ENCODE measurements at regions not wholly inside any gene's neighbourhood (a gene's known extent, or its start where the extent isn't known, plus 50 kb on each side); places are given as distances from the start of the nearest gene placed in this dataset.
"Not testable (repeated sequence)": the region's sequence is repeated elsewhere in the genome, so short reads cannot be mapped to it uniquely, and the experiment has no call there.

- DNase-seq (ENCODE audit: extremely low read depth, low read depth) = no peak
These were observed 465.2 kb downstream of the AJAP1 start for GRCh38 chr1:5119366-5120234.

GRCh38 chr1:5118771-5119170 is 464.4 kb downstream of the AJAP1 start:
- not testable (repeated sequence) for DNase-seq (ENCODE audit: extremely low read depth, low read depth)

- DNase-seq (ENCODE audit: extremely low read depth, low read depth) = not testable (repeated sequence)
These were observed 463.9 kb downstream of the AJAP1 start for GRCh38 chr1:5118292-5118691.

GRCh38 chr1:5111581-5111980 is 457.2 kb downstream of the AJAP1 start:
- no peak for DNase-seq (ENCODE audit: extremely low read depth, low read depth)

- DNase-seq (ENCODE audit: extremely low read depth, low read depth) = no peak
These were observed 456.1 kb downstream of the AJAP1 start for GRCh38 chr1:5110508-5110907.

GRCh38 chr1:5109633-5110032 is 455.2 kb downstream of the AJAP1 start:
- DNase-seq (ENCODE audit: extremely low read depth, low read depth) = no peak

GRCh38 chr1:5108740-5109139 is 454.3 kb downstream of the AJAP1 start:
- DNase-seq (ENCODE audit: extremely low read depth, low read depth) = no peak

- DNase-seq (ENCODE audit: extremely low read depth, low read depth) = no peak
These were observed 451.3 kb downstream of the AJAP1 start for GRCh38 chr1:5105744-5106143.

GRCh38 chr1:5099558-5099957 is 445.1 kb downstream of the AJAP1 start:
- DNase-seq (ENCODE audit: extremely low read depth, low read depth) = no peak

GRCh38 chr1:5098981-5099385 is 444.6 kb downstream of the AJAP1 start:
- DNase-seq (ENCODE audit: extremely low read depth, low read depth) = no peak

- no peak for DNase-seq (ENCODE audit: extremely low read depth, low read depth)
These were observed 438.6 kb downstream of the AJAP1 start for GRCh38 chr1:5093042-5093441.

- DNase-seq (ENCODE audit: extremely low read depth, low read depth) = no peak
These were observed 430.3 kb downstream of the AJAP1 start for GRCh38 chr1:5084676-5085075.

GRCh38 chr1:5067246-5067645 is 412.8 kb downstream of the AJAP1 start:
- DNase-seq (ENCODE audit: extremely low read depth, low read depth) = no peak

GRCh38 chr1:5053744-5054143 is 399.3 kb downstream of the AJAP1 start:
- no peak for DNase-seq (ENCODE audit: extremely low read depth, low read depth)

- no peak for DNase-seq (ENCODE audit: extremely low read depth, low read depth)
These were observed 374.7 kb downstream of the AJAP1 start for GRCh38 chr1:5029136-5029535.

- DNase-seq (ENCODE audit: extremely low read depth, low read depth) = no peak
These were observed 357.8 kb downstream of the AJAP1 start for GRCh38 chr1:5012249-5012648.

- no peak for DNase-seq (ENCODE audit: extremely low read depth, low read depth)
These were observed 356.2 kb downstream of the AJAP1 start for GRCh38 chr1:5010656-5011055.

- DNase-seq (ENCODE audit: extremely low read depth, low read depth) = no peak
These were observed 355.8 kb downstream of the AJAP1 start for GRCh38 chr1:5010236-5010635.

GRCh38 chr1:5009376-5010065 is 355.1 kb downstream of the AJAP1 start:
- no peak for DNase-seq (ENCODE audit: extremely low read depth, low read depth)

- DNase-seq (ENCODE audit: extremely low read depth, low read depth) = no peak
These were observed 350.8 kb downstream of the AJAP1 start for GRCh38 chr1:5005171-5005570.

- DNase-seq (ENCODE audit: extremely low read depth, low read depth) = no peak
These were observed 348.3 kb downstream of the AJAP1 start for GRCh38 chr1:5002676-5003075.

GRCh38 chr1:5001466-5001865 is 347.1 kb downstream of the AJAP1 start:
- DNase-seq (ENCODE audit: extremely low read depth, low read depth) = no peak
